ENCODE measurements at regions not wholly inside any gene's neighbourhood (a gene's known extent, or its start where the extent isn't known, plus 50 kb on each side); places are given as distances from the start of the nearest gene placed in this dataset.

- no peaks in the 10 kb centered on the region for H3K4me1 ChIP-seq
- no peak for DNase-seq (ENCODE audit: low spot score)
- no peak overlapping the region for H3K4me2 ChIP-seq
- H3K27ac ChIP-seq, result no peak overlapping the region
- H3F3A ChIP-seq (ENCODE audit: low read depth), result no peaks in the 10 kb centered on the region
- Mint-ChIP-seq H3K9me3 (peaks cover 17% of the 10 kb centered on the region), H3K4me1 (no peaks in the 10 kb centered on the region), H3K4me3 (no peak overlapping the region), H3K27ac (no peak overlapping the region), H3K27me3 (ENCODE audit: insufficient read depth, low read depth) (no peaks in the 10 kb centered on the region), H3K36me3 (peaks cover 2% of the 10 kb centered on the region)
- no peaks in the 10 kb centered on the region for H3K36me3 ChIP-seq
- TF ChIP-seq EZH2 (IDR thresholded peaks at IDR 0.05) (no peak), EZH2phosphoT487 (IDR thresholded peaks at IDR 0.05) (no peak)
- TF ChIP-seq, protein P1, sequence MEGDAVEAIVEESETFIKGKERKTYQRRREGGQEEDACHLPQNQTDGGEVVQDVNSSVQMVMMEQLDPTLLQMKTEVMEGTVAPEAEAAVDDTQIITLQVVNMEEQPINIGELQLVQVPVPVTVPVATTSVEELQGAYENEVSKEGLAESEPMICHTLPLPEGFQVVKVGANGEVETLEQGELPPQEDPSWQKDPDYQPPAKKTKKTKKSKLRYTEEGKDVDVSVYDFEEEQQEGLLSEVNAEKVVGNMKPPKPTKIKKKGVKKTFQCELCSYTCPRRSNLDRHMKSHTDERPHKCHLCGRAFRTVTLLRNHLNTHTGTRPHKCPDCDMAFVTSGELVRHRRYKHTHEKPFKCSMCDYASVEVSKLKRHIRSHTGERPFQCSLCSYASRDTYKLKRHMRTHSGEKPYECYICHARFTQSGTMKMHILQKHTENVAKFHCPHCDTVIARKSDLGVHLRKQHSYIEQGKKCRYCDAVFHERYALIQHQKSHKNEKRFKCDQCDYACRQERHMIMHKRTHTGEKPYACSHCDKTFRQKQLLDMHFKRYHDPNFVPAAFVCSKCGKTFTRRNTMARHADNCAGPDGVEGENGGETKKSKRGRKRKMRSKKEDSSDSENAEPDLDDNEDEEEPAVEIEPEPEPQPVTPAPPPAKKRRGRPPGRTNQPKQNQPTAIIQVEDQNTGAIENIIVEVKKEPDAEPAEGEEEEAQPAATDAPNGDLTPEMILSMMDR (IDR thresholded peaks at IDR 0.05), result no peak
- H3K4me3 ChIP-seq, result no peak overlapping the region
- H3K9ac ChIP-seq, result no peak overlapping the region
- no peaks in the 10 kb centered on the region for H3K79me2 ChIP-seq (ENCODE audit: low read depth)
- no peaks in the 10 kb centered on the region for H4K20me1 ChIP-seq (ENCODE audit: low read depth)
- H3K9me3 ChIP-seq (ENCODE audit: low read depth), result no peaks in the 10 kb centered on the region
- no peak overlapping the region for H2AFZ ChIP-seq (replicated peaks)
- H3K27me3 ChIP-seq, result no peaks in the 10 kb centered on the region
Measured at GRCh38 chr2:109998-110397, 63.7 kb upstream of the FAM110C start.

- Mint-ChIP-seq H3K27me3 (ENCODE audit: insufficient read depth, low read depth) (no peaks in the 10 kb centered on the region), H3K4me3 (no peak overlapping the region), H3K36me3 (peaks cover 2% of the 10 kb centered on the region), H3K4me1 (no peaks in the 10 kb centered on the region), H3K9me3 (peaks cover 17% of the 10 kb centered on the region), H3K27ac (no peak overlapping the region)
- TF ChIP-seq EZH2phosphoT487 (IDR thresholded peaks at IDR 0.05) (no peak), EZH2 (IDR thresholded peaks at IDR 0.05) (no peak)
- TF ChIP-seq, protein P1 (IDR thresholded peaks at IDR 0.05), result no peak
- no peak overlapping the region for H2AFZ ChIP-seq (replicated peaks)
- H3K4me1 ChIP-seq, result no peaks in the 10 kb centered on the region
- H3K4me3 ChIP-seq, result no peak overlapping the region
- H4K20me1 ChIP-seq (ENCODE audit: low read depth), result no peaks in the 10 kb centered on the region
- no peak overlapping the region for H3K9ac ChIP-seq
- no peaks in the 10 kb centered on the region for H3K27me3 ChIP-seq
- no peaks in the 10 kb centered on the region for H3K79me2 ChIP-seq (ENCODE audit: low read depth)
- no peaks in the 10 kb centered on the region for H3F3A ChIP-seq (ENCODE audit: low read depth)
- H3K27ac ChIP-seq, result no peak overlapping the region
- no peak overlapping the region for H3K4me2 ChIP-seq
- H3K36me3 ChIP-seq, result no peaks in the 10 kb centered on the region
- no peak for DNase-seq (ENCODE audit: low spot score)
- H3K9me3 ChIP-seq (ENCODE audit: low read depth), result no peaks in the 10 kb centered on the region
Measured at GRCh38 chr2:108920-109809, 62.9 kb upstream of the FAM110C start.

DNA sequence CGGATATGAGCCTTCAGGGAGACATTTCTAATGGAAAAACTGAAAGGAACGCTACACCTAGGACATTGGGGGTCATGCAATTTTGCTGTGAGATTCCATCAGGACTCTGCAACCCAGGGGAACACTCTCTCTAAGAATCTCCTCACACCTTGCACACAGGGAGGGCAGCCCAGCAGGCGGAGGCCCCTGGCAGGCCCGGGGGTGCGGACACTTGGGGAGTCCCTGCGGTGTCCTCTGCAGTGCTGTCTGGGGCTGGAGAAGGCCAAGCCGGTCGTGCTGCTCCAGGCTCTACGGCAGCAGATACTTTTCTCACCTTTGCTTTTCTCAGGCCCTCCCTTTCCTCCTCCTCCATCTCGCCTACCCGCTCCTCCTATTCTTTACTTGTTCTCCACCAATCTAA lies 54.7 kb upstream of the FAM110C start:
- no peak overlapping the region for H3K4me2 ChIP-seq
- peaks cover 26% of the 10 kb centered on the region for H3K9me3 Mint-ChIP-seq
- H3K4me3 Mint-ChIP-seq, result no peak overlapping the region

More for the DNA sequence above, 54.7 kb upstream of the FAM110C start:
- Histone ChIP-seq H3K27me3 (no peaks in the 10 kb centered on the region), H3K4me3 (no peak overlapping the region), H2AFZ (replicated peaks) (no peak overlapping the region), H4K20me1 (ENCODE audit: low read depth) (no peaks in the 10 kb centered on the region), H3K79me2 (ENCODE audit: low read depth) (no peaks in the 10 kb centered on the region), H3K36me3 (no peaks in the 10 kb centered on the region), H3F3A (ENCODE audit: low read depth) (no peaks in the 10 kb centered on the region), H3K27ac (no peak overlapping the region), H3K9me3 (ENCODE audit: low read depth) (peaks cover 3% of the 10 kb centered on the region), H3K9ac (no peak overlapping the region), H3K4me1 (no peaks in the 10 kb centered on the region)
- Mint-ChIP-seq H3K36me3 (no peaks in the 10 kb centered on the region), H3K27ac (no peak overlapping the region), H3K27me3 (ENCODE audit: insufficient read depth, low read depth) (peaks cover 2% of the 10 kb centered on the region), H3K4me1 (no peaks in the 10 kb centered on the region)
- TF ChIP-seq EZH2 (IDR thresholded peaks at IDR 0.05) (no peak), EZH2phosphoT487 (IDR thresholded peaks at IDR 0.05) (no peak)
- TF ChIP-seq, protein P1 (IDR thresholded peaks at IDR 0.05), result no peak
- DNase-seq (ENCODE audit: low spot score), result no peak
